ENCODE measurements at regions not wholly inside any gene's neighbourhood (a gene's known extent, or its start where the extent isn't known, plus 50 kb on each side); places are given as distances from the start of the nearest gene placed in this dataset.

GRCh38 chr2:51698021-51698420, 666.1 kb upstream of the NRXN1 start:
- Histone ChIP-seq H3K9me3 (ENCODE audit: control insufficient read depth in 5 of 5, low read length in 5 of 5) (no peaks in the 10 kb centered on the region), H3K4me3 (ENCODE audit: low read depth in 1 of 5, low read length in 5 of 5) (no peak overlapping the region), H3K9ac (ENCODE audit: low read length in 5 of 5) (no peak overlapping the region), H3K27ac (ENCODE audit: low read depth, low read length) (no peak overlapping the region), H3K36me3 (ENCODE audit: control insufficient read depth in 5 of 5, insufficient read depth in 5 of 5, low read length in 5 of 5) (no peaks in the 10 kb centered on the region), H3K4me1 (ENCODE audit: control insufficient read depth in 5 of 5, insufficient read depth in 5 of 5, low read length in 5 of 5) (no peaks in the 10 kb centered on the region), H3K27me3 (ENCODE audit: control insufficient read depth in 5 of 5, insufficient read depth in 4 of 5, low read length in 5 of 5) (no peaks in the 10 kb centered on the region)

GRCh38 chr2:51697095-51697494, 665.2 kb upstream of the NRXN1 start:
- Histone ChIP-seq H3K9me3 (ENCODE audit: control insufficient read depth in 5 of 5, low read length in 5 of 5) (no peaks in the 10 kb centered on the region), H3K36me3 (ENCODE audit: control insufficient read depth in 5 of 5, insufficient read depth in 5 of 5, low read length in 5 of 5) (no peaks in the 10 kb centered on the region), H3K27me3 (ENCODE audit: control insufficient read depth in 5 of 5, insufficient read depth in 4 of 5, low read length in 5 of 5) (no peaks in the 10 kb centered on the region), H3K4me3 (ENCODE audit: low read depth in 1 of 5, low read length in 5 of 5) (no peak overlapping the region), H3K4me1 (ENCODE audit: control insufficient read depth in 5 of 5, insufficient read depth in 5 of 5, low read length in 5 of 5) (no peaks in the 10 kb centered on the region), H3K27ac (ENCODE audit: low read depth, low read length) (no peak overlapping the region), H3K9ac (ENCODE audit: low read length in 5 of 5) (no peak overlapping the region)

- no peaks in the 10 kb centered on the region for H3K9me3 ChIP-seq (ENCODE audit: control insufficient read depth in 5 of 5, low read length in 5 of 5)
- H3K27ac ChIP-seq (ENCODE audit: low read depth, low read length), result no peak overlapping the region
- H3K9ac ChIP-seq (ENCODE audit: low read length in 5 of 5), result no peak overlapping the region
- H3K4me3 ChIP-seq (ENCODE audit: low read depth in 1 of 5, low read length in 5 of 5), result no peak overlapping the region
- H3K4me1 ChIP-seq (ENCODE audit: control insufficient read depth in 5 of 5, insufficient read depth in 5 of 5, low read length in 5 of 5), result no peaks in the 10 kb centered on the region
- H3K36me3 ChIP-seq (ENCODE audit: control insufficient read depth in 5 of 5, insufficient read depth in 5 of 5, low read length in 5 of 5), result no peaks in the 10 kb centered on the region
- H3K27me3 ChIP-seq (ENCODE audit: control insufficient read depth in 5 of 5, insufficient read depth in 4 of 5, low read length in 5 of 5), result no peaks in the 10 kb centered on the region
Measured at GRCh38 chr2:51695531-51695930, 663.6 kb upstream of the NRXN1 start.

DNA sequence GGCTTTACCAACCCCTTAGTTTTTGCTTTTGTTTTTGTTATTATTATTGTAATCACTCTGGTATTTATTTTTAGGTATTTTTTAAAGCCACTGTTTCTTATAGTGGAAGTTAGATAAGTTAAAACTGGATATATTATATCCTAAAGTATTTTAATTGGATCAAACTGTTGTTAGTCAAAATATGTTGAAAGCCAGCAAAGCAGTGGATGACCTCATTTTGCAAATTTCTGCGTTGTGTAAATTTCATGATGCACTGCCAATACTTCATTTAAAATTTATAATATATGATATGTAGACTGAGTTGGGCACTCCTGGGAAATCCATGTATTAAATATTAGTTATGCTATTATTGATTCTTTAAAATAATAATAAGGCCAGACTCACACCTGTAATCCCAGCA, 661.7 kb upstream of the NRXN1 start:
- Histone ChIP-seq H3K4me3 (ENCODE audit: low read depth in 1 of 5, low read length in 5 of 5) (no peak overlapping the region), H3K27me3 (ENCODE audit: control insufficient read depth in 5 of 5, insufficient read depth in 4 of 5, low read length in 5 of 5) (no peaks in the 10 kb centered on the region), H3K27ac (ENCODE audit: low read depth, low read length) (no peak overlapping the region), H3K36me3 (ENCODE audit: control insufficient read depth in 5 of 5, insufficient read depth in 5 of 5, low read length in 5 of 5) (no peaks in the 10 kb centered on the region), H3K4me1 (ENCODE audit: control insufficient read depth in 5 of 5, insufficient read depth in 5 of 5, low read length in 5 of 5) (no peaks in the 10 kb centered on the region), H3K9ac (ENCODE audit: low read length in 5 of 5) (no peak overlapping the region), H3K9me3 (ENCODE audit: control insufficient read depth in 5 of 5, low read length in 5 of 5) (no peaks in the 10 kb centered on the region)

DNA sequence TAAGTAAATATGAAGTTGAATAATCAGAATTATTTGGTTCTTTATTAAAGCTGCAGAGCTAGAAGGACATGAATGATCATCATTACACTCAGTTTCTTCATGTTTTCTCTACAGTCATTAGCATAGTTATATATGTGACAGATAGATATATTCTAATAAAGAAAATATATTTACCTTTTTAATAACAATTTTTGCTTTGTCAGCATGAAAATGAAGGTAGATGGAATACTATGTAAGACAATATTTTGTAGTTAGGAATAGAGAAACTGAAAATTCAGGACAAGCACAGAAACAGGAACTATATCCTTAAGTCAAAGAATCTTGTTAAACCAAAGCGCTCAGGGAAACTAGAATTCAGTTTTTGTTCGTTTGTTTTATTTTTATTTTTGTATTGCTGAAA, 649.9 kb upstream of the NRXN1 start:
- no peaks in the 10 kb centered on the region for H3K4me1 ChIP-seq (ENCODE audit: control insufficient read depth in 5 of 5, insufficient read depth in 5 of 5, low read length in 5 of 5)
- H3K27me3 ChIP-seq (ENCODE audit: control insufficient read depth in 5 of 5, insufficient read depth in 4 of 5, low read length in 5 of 5), result no peaks in the 10 kb centered on the region
- H3K27ac ChIP-seq (ENCODE audit: low read depth, low read length), result no peak overlapping the region
- H3K9me3 ChIP-seq (ENCODE audit: control insufficient read depth in 5 of 5, low read length in 5 of 5), result peaks cover 0 to 4% (median 0%) of the 10 kb centered on the region in 5 donors
- H3K36me3 ChIP-seq (ENCODE audit: control insufficient read depth in 5 of 5, insufficient read depth in 5 of 5, low read length in 5 of 5), result no peaks in the 10 kb centered on the region
- no peak overlapping the region for H3K4me3 ChIP-seq (ENCODE audit: low read depth in 1 of 5, low read length in 5 of 5)
- no peak overlapping the region for H3K9ac ChIP-seq (ENCODE audit: low read length in 5 of 5)

- H3K27ac ChIP-seq (ENCODE audit: low read depth, low read length), result no peak overlapping the region
- H3K36me3 ChIP-seq (ENCODE audit: control insufficient read depth in 5 of 5, insufficient read depth in 5 of 5, low read length in 5 of 5), result no peaks in the 10 kb centered on the region
- H3K4me3 ChIP-seq (ENCODE audit: low read depth in 1 of 5, low read length in 5 of 5), result no peak overlapping the region
- H3K9ac ChIP-seq (ENCODE audit: low read length in 5 of 5), result no peak overlapping the region
- no peaks in the 10 kb centered on the region for H3K27me3 ChIP-seq (ENCODE audit: control insufficient read depth in 5 of 5, insufficient read depth in 4 of 5, low read length in 5 of 5)
- H3K4me1 ChIP-seq (ENCODE audit: control insufficient read depth in 5 of 5, insufficient read depth in 5 of 5, low read length in 5 of 5), result no peaks in the 10 kb centered on the region
- no peaks in the 10 kb centered on the region for H3K9me3 ChIP-seq (ENCODE audit: control insufficient read depth in 5 of 5, low read length in 5 of 5)
Measured at GRCh38 chr2:51673628-51674027, 641.7 kb upstream of the NRXN1 start.

DNA sequence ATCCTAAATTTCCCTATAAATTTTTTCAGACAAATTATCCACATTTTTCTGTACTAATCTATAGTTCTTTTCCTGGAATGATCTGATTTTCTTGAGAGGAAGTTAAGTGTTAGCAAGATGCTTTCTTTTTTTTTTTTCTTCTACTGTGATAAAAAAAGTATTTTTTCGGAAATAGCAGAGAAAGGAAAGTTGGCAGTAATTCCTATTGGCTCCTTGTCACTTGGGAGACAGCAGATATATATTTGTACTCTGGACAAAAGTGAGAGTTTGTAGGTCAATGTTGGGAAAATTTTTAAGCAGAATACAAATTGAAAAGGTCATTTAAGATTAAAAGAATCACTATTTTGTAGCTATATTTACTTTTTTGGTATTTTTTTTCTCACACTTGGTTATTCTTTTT, 635.7 kb upstream of the NRXN1 start:
- no peak overlapping the region for H3K9ac ChIP-seq (ENCODE audit: low read length in 5 of 5)
- no peaks in the 10 kb centered on the region for H3K4me1 ChIP-seq (ENCODE audit: control insufficient read depth in 5 of 5, insufficient read depth in 5 of 5, low read length in 5 of 5)
- no peaks in the 10 kb centered on the region for H3K27me3 ChIP-seq (ENCODE audit: control insufficient read depth in 5 of 5, insufficient read depth in 4 of 5, low read length in 5 of 5)
- no peak overlapping the region for H3K27ac ChIP-seq (ENCODE audit: low read depth, low read length)
- H3K4me3 ChIP-seq (ENCODE audit: low read depth in 1 of 5, low read length in 5 of 5), result no peak overlapping the region
- H3K36me3 ChIP-seq (ENCODE audit: control insufficient read depth in 5 of 5, insufficient read depth in 5 of 5, low read length in 5 of 5), result no peaks in the 10 kb centered on the region
- H3K9me3 ChIP-seq (ENCODE audit: control insufficient read depth in 5 of 5, low read length in 5 of 5), result no peaks in the 10 kb centered on the region

DNA sequence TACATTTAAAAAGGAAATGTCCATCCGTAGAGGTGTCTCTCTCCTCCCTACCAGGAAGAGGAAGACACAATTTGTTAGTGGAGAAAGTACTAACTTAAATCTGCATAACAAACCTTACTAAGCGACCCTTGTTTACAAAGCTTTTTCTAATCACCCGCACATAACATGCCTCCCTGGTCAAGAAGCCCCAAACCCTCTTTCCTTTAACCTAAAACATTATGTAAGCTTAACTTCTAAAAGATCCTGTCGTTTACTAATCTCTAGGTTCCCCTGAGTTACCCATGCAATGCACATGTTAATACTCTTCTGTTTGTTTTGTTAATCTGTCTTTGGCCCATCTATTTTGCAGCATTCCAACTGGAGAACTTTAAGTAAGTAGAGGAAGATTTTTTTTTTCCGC, 630.3 kb upstream of the NRXN1 start:
- Histone ChIP-seq H3K4me3 (ENCODE audit: low read depth in 1 of 5, low read length in 5 of 5) (no peak overlapping the region), H3K9ac (ENCODE audit: low read length in 5 of 5) (no peak overlapping the region), H3K27me3 (ENCODE audit: control insufficient read depth in 5 of 5, insufficient read depth in 4 of 5, low read length in 5 of 5) (no peaks in the 10 kb centered on the region), H3K27ac (ENCODE audit: low read depth, low read length) (no peak overlapping the region), H3K9me3 (ENCODE audit: control insufficient read depth in 5 of 5, low read length in 5 of 5) (no peaks in the 10 kb centered on the region), H3K36me3 (ENCODE audit: control insufficient read depth in 5 of 5, insufficient read depth in 5 of 5, low read length in 5 of 5) (no peaks in the 10 kb centered on the region), H3K4me1 (ENCODE audit: control insufficient read depth in 5 of 5, insufficient read depth in 5 of 5, low read length in 5 of 5) (no peaks in the 10 kb centered on the region)

GRCh38 chr2:51657849-51658248, 625.9 kb upstream of the NRXN1 start:
- Histone ChIP-seq H3K4me1 (ENCODE audit: control insufficient read depth in 5 of 5, insufficient read depth in 5 of 5, low read length in 5 of 5) (no peaks in the 10 kb centered on the region), H3K36me3 (ENCODE audit: control insufficient read depth in 5 of 5, insufficient read depth in 5 of 5, low read length in 5 of 5) (no peaks in the 10 kb centered on the region), H3K27ac (ENCODE audit: low read depth, low read length) (no peak overlapping the region), H3K9ac (ENCODE audit: low read length in 5 of 5) (no peak overlapping the region), H3K4me3 (ENCODE audit: low read depth in 1 of 5, low read length in 5 of 5) (no peak overlapping the region), H3K27me3 (ENCODE audit: control insufficient read depth in 5 of 5, insufficient read depth in 4 of 5, low read length in 5 of 5) (no peaks in the 10 kb centered on the region), H3K9me3 (ENCODE audit: control insufficient read depth in 5 of 5, low read length in 5 of 5) (no peaks in the 10 kb centered on the region)

GRCh38 chr2:51650769-51651168, 618.8 kb upstream of the NRXN1 start:
- no peaks in the 10 kb centered on the region for H3K4me1 ChIP-seq (ENCODE audit: control insufficient read depth in 5 of 5, insufficient read depth in 5 of 5, low read length in 5 of 5)
- H3K9ac ChIP-seq (ENCODE audit: low read length in 5 of 5), result no peak overlapping the region

DNA sequence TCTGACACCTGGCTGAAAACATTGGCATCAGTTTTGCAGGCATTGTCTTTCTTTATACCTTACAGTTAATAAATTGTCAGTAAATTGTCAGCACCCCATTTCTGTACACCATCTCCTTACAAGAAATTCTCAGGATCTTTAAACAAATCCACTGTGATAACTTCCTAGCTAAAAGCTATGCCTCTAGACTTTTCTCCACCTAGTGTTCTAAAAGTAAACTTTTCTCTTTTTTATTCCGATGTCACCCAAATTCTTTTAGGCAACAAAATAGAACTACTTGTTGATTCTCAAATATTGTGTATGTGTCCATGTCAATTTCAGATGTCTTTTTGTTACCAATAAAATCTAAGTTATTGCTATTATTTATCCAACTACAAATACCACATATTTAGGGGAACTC, 617.4 kb upstream of the NRXN1 start:
- Histone ChIP-seq H3K4me3 (ENCODE audit: low read depth in 1 of 5, low read length in 5 of 5) (no peak overlapping the region), H3K4me1 (ENCODE audit: control insufficient read depth in 5 of 5, insufficient read depth in 5 of 5, low read length in 5 of 5) (no peaks in the 10 kb centered on the region), H3K36me3 (ENCODE audit: control insufficient read depth in 5 of 5, insufficient read depth in 5 of 5, low read length in 5 of 5) (no peaks in the 10 kb centered on the region), H3K27ac (ENCODE audit: low read depth, low read length) (no peak overlapping the region), H3K27me3 (ENCODE audit: control insufficient read depth in 5 of 5, insufficient read depth in 4 of 5, low read length in 5 of 5) (no peaks in the 10 kb centered on the region), H3K9me3 (ENCODE audit: control insufficient read depth in 5 of 5, low read length in 5 of 5) (no peaks in the 10 kb centered on the region), H3K9ac (ENCODE audit: low read length in 5 of 5) (no peak overlapping the region)

More at GRCh38 chr2:51650769-51651168, 618.8 kb upstream of the NRXN1 start:
- H3K36me3 ChIP-seq (ENCODE audit: control insufficient read depth in 5 of 5, insufficient read depth in 5 of 5, low read length in 5 of 5), result no peaks in the 10 kb centered on the region
- H3K4me3 ChIP-seq (ENCODE audit: low read depth in 1 of 5, low read length in 5 of 5), result no peak overlapping the region
- no peak overlapping the region for H3K27ac ChIP-seq (ENCODE audit: low read depth, low read length)
- H3K27me3 ChIP-seq (ENCODE audit: control insufficient read depth in 5 of 5, insufficient read depth in 4 of 5, low read length in 5 of 5), result no peaks in the 10 kb centered on the region
- no peaks in the 10 kb centered on the region for H3K9me3 ChIP-seq (ENCODE audit: control insufficient read depth in 5 of 5, low read length in 5 of 5)

All from subcutaneous abdominal adipose tissue (tissue), 5 donors.